ENCODE measurements at regions not wholly inside any gene's neighbourhood (a gene's known extent, or its start where the extent isn't known, plus 50 kb on each side); places are given as distances from the start of the nearest gene placed in this dataset.

GRCh38 chr12:127304751-127305725 is 961.9 kb upstream of the TMEM132C start:
- DNase-seq (ENCODE audit: low read depth): no peak
- no peak overlapping the region for H3K4me3 ChIP-seq (ENCODE audit: low read length)
- TF ChIP-seq CTCF (conservative IDR thresholded peaks at IDR 0.05; ENCODE audit: low read length): no peak

- DNase-seq (ENCODE audit: low read depth): peak; percentile 83
- H3K4me3 ChIP-seq (ENCODE audit: low read length): no peak overlapping the region
- TF ChIP-seq CTCF (conservative IDR thresholded peaks at IDR 0.05; ENCODE audit: low read length): no peak
These were observed 960.3 kb upstream of the TMEM132C start for GRCh38 chr12:127306604-127307215.

GRCh38 chr12:127307528-127307927 is 959.4 kb upstream of the TMEM132C start:
- H3K4me3 ChIP-seq (ENCODE audit: low read length): no peak overlapping the region
- no peak for DNase-seq (ENCODE audit: low read depth)
- no peak for TF ChIP-seq CTCF (conservative IDR thresholded peaks at IDR 0.05; ENCODE audit: low read length)

- no peak overlapping the region for H3K4me3 ChIP-seq (ENCODE audit: low read length)
- TF ChIP-seq CTCF (conservative IDR thresholded peaks at IDR 0.05; ENCODE audit: low read length): no peak
- DNase-seq (ENCODE audit: low read depth): no peak
These were observed 958.8 kb upstream of the TMEM132C start for GRCh38 chr12:127308148-127308547.

GRCh38 chr12:127310548-127310947 is 956.4 kb upstream of the TMEM132C start:
- H3K4me3 ChIP-seq (ENCODE audit: low read length): no peak overlapping the region
- TF ChIP-seq CTCF (conservative IDR thresholded peaks at IDR 0.05; ENCODE audit: low read length): no peak
- no peak for DNase-seq (ENCODE audit: low read depth)

GRCh38 chr12:127311720-127312364 is 955.1 kb upstream of the TMEM132C start:
- no peak overlapping the region for H3K4me3 ChIP-seq (ENCODE audit: low read length)
- no peak for DNase-seq (ENCODE audit: low read depth)
- no peak for TF ChIP-seq CTCF (conservative IDR thresholded peaks at IDR 0.05; ENCODE audit: low read length)

Data from AG10803 (cell line).